Mucosa of stomach (tissue), 1 donor: ENCODE measurements at regions not wholly inside any gene's neighbourhood (a gene's known extent, or its start where the extent isn't known, plus 50 kb on each side); places are given as distances from the start of the nearest gene placed in this dataset.
"Not testable (repeated sequence)": the region's sequence is repeated elsewhere in the genome, so short reads cannot be mapped to it uniquely, and the experiment has no call there.

Experiments
- H3K27me3 ChIP-seq: one replicate; pipeline ENCODE4 v1.7.0; 2013; ENCODE audit warnings: mild to moderate bottlenecking, low read length; ENCODE audit not compliant: control insufficient read depth, insufficient read depth
- H3K36me3 ChIP-seq: one replicate; pipeline ENCODE4 v1.7.0; 2013; ENCODE audit warnings: low read length; ENCODE audit not compliant: control insufficient read depth, insufficient read depth
- H3K4me1 ChIP-seq: one replicate; pipeline ENCODE4 v1.7.0; 2013; ENCODE audit warnings: mild to moderate bottlenecking, low read length; ENCODE audit not compliant: control insufficient read depth, insufficient read depth
- H3K4me3 ChIP-seq: one replicate; pipeline ENCODE4 v1.7.0; 2013; ENCODE audit warnings: low read length
- H3K9ac ChIP-seq: one replicate; pipeline ENCODE4 v1.7.0; 2013; ENCODE audit warnings: mild to moderate bottlenecking, low read length, moderate library complexity
- H3K9me3 ChIP-seq: one replicate; pipeline ENCODE4 v1.7.0; 2013; ENCODE audit warnings: mild to moderate bottlenecking, low read length, moderate library complexity; ENCODE audit not compliant: control insufficient read depth
- donor health status: Pancreatic carcinoma.

DNA sequence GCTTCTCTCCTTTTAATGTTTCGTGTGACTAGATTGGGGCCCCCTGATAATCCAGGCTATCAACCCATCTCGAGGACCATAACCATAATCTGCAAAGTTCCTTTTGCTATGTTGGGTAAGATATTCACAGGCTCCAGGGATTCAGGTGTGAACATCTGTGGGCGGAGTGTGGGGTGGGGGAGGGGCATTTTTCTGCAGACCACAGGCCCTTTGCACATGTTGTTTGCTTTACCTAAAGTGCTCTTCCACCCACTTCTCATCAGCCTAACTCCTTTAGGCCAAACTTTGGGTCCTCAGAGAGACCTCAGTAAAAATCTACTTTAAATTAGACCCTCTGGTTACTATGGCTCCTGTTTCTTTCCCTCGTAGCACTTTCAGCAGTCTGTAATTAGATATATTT is 284.4 kb downstream of the WDR11 start:
- H3K9ac ChIP-seq = no peak overlapping the region
- H3K27me3 ChIP-seq = no peaks in the 10 kb centered on the region

DNA sequence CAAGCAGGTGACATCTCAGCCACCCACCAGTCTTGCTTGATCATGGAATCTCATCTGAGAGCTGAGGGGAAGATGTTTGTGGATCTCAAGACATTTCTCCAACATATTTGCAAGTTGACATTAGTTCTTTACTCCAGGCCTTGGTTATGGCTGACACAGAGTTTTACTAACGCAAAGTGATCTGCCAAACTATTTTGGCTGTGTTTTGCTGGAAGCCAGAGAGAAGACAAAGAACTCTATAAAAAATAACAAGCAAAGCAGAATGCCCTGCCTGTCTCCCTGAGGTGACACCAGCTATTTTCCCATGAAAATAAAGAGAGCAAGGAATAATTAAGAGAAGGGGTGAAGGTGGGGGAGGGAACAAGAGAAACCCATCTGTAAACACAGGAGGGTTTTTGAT is 286.4 kb downstream of the WDR11 start:
- Histone ChIP-seq H3K27me3 (no peaks in the 10 kb centered on the region), H3K4me3 (no peak overlapping the region), H3K9me3 (no peaks in the 10 kb centered on the region), H3K9ac (no peak overlapping the region), H3K36me3 (no peaks in the 10 kb centered on the region), H3K4me1 (no peaks in the 10 kb centered on the region)

More for the DNA sequence above, 284.4 kb downstream of the WDR11 start:
- H3K36me3 ChIP-seq = no peaks in the 10 kb centered on the region
- H3K4me1 ChIP-seq = no peaks in the 10 kb centered on the region
- no peak overlapping the region for H3K4me3 ChIP-seq
- no peaks in the 10 kb centered on the region for H3K9me3 ChIP-seq

DNA sequence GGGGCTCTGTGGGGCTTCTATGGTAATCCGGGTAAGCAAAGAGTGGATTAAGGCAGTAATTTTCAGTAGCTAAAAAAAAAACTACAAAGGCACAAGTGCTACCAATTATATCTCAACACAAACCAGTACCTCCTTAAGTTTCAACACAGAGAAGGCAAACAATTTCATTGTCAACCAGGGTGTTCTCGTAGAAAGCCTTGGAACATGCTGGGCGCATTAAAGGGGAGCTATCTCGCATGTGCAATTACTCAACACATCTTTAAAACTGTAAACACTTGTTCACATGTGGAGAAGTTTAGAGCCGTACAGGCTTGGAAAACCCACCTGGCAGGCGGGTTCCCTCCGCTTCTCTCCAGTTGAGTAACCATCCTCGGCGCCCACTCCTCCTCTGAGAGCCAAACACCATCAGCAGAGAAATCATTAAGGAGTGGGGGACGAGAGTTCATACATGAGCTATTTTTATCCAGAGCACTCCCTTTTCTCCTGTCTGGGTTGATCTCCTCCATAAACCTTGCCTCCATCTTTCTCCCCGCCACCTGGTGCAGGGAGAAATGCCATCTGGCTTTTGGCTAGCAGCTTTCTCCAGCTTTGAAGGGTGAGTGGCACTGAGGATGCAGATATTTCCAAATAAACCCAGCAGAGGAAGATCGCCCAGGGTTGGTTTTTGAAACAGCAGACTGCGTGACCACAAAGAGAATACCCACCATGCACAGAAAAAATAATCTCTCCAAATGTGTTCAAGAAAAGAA is 287.1 kb downstream of the WDR11 start:
- no peaks in the 10 kb centered on the region for H3K9me3 ChIP-seq
- H3K9ac ChIP-seq = no peak overlapping the region
- no peaks in the 10 kb centered on the region for H3K27me3 ChIP-seq
- H3K4me1 ChIP-seq = no peaks in the 10 kb centered on the region
- no peak overlapping the region for H3K4me3 ChIP-seq
- H3K36me3 ChIP-seq = no peaks in the 10 kb centered on the region

DNA sequence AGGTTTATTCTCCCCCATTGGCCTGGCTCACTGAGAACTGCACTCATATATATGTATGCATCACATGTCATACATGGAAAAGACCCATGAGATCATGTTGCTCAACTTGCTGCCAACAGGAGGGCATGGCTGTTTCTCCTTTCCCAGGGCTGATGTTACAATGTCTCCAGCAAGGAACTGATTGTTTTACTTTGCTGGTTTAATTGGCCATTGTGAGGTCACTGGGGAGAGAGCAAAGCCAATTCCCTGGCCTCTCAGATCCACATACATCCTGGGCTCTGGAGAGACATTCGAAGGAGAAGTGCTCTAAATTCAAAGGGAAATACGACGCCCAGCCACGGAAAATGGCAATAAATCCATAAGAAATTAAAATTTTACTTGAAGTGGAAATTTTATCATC is 287.8 kb downstream of the WDR11 start:
- Histone ChIP-seq H3K9me3 (no peaks in the 10 kb centered on the region), H3K9ac (no peak overlapping the region), H3K4me1 (no peaks in the 10 kb centered on the region), H3K36me3 (no peaks in the 10 kb centered on the region), H3K4me3 (no peak overlapping the region), H3K27me3 (no peaks in the 10 kb centered on the region)

DNA sequence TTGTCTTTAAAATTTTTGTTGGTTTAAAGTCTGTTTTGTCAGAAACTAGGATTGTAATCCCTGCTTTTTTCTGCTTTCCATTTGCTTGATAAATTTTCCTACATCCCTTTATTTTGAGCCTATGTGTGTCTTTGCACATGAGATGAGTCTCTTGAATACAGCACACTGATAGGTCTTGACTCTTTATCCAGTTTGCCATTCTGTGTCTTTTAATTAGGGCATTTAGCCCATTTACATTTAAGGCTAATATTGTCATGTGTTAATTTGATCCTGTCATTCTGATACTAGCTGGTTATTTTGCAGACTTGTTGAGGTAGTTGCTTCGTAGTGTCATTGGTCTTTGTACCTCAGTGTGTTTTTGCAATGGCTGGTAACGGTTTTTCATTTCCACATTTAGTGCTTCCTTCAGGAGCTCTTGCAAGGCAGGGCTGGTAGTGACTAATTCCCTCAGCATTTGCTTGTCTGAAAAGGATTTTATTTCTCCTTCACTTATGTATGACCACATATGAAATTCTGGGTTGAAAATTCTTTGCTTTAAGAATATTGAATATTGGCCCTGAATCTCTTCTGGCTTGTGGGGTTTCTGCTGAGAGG is 294.7 kb downstream of the WDR11 start:
- not testable (repeated sequence) for H3K36me3 ChIP-seq, H3K9ac ChIP-seq, H3K9me3 ChIP-seq, H3K4me3 ChIP-seq, H3K4me1 ChIP-seq, H3K27me3 ChIP-seq

DNA sequence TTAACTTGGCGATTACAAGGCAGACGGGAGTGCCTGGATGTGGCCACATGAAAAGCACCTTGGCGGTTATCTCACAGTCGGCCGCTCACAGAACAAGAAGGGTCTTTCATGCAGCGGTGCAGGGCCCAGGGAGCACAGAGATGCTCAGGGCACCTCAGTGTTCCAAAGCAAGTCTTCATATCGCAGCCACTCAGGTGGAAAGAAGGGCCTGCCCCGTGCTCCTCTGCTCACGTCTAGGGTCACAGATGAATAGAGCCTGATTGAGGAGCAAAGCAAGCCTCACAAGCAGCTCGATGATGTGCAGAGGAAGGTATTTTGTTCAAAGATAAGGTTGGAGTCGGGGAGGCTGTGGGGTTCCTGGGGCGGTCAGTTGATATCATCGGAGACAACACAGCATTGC is 297.8 kb downstream of the WDR11 start:
- H3K36me3 ChIP-seq = no peaks in the 10 kb centered on the region
- H3K9ac ChIP-seq = no peak overlapping the region
- no peaks in the 10 kb centered on the region for H3K27me3 ChIP-seq
- H3K9me3 ChIP-seq = no peaks in the 10 kb centered on the region
- no peaks in the 10 kb centered on the region for H3K4me1 ChIP-seq
- no peak overlapping the region for H3K4me3 ChIP-seq

DNA sequence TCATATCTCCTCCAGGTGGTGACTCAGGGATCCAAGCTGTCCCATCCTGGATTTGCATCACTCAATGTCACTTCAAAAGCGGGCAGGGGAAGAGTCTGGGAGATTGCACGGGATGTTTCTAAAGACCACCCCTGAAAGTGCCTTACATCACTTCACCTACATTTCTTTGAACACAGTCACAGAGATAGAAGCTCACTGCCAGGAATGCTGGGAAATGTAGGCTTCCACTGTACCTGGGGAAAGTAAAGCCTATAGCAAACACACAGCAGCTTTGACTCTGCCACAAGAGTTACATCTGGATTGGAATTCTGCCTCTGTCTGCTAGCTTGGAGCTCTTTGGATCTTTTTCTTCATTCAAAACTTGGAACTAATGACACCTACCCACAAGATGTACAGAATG is 300.9 kb downstream of the WDR11 start:
- no peak overlapping the region for H3K9ac ChIP-seq
- H3K4me3 ChIP-seq = no peak overlapping the region
- H3K9me3 ChIP-seq = no peaks in the 10 kb centered on the region
- H3K4me1 ChIP-seq = peaks cover 24% of the 10 kb centered on the region
- no peaks in the 10 kb centered on the region for H3K27me3 ChIP-seq
- H3K36me3 ChIP-seq = no peaks in the 10 kb centered on the region

DNA sequence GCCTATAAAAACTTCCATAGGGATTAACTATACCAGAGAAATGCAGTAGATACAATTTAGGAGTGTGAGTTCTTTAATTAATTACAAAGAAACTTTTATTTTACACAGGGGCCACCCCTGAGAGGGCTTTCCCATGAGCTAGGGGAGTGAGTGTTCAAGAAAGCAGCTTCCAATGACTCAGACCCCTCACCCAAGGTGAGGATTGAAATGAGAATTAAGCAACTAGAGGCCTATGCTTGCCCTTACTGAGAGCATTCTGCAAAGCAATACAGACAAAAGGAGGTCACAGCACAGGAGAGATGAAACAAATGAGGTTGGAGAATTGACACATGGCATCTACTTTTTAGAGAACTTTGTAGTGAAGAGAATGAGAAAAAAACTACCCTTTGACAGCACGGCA is 301.8 kb downstream of the WDR11 start:
- H3K4me3 ChIP-seq = no peak overlapping the region
- H3K4me1 ChIP-seq = peaks cover 26% of the 10 kb centered on the region
- no peaks in the 10 kb centered on the region for H3K9me3 ChIP-seq
- H3K27me3 ChIP-seq = no peaks in the 10 kb centered on the region
- no peaks in the 10 kb centered on the region for H3K36me3 ChIP-seq
- H3K9ac ChIP-seq = no peak overlapping the region

DNA sequence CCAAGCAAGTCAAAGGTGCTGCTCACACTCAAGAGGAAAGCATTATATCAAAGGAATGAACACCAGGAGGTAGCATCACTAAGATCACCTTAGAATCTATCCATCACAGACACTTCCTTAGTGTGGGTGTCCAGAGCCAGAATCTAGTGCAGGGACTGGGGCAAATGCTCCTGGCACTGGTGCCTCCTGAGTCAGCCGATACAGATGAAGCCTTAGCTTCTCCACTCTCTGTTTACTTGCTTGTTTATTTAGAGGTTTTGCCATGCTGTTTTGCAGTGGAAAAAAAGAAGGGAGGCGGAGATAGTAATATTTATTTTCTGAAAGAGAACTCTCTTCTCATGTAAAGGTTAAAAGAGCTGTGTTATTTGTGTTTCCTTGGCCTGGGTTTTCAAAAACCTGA is 303.1 kb downstream of the WDR11 start:
- no peaks in the 10 kb centered on the region for H3K27me3 ChIP-seq
- H3K4me1 ChIP-seq = peaks cover 32% of the 10 kb centered on the region
- H3K9me3 ChIP-seq = no peaks in the 10 kb centered on the region
- no peaks in the 10 kb centered on the region for H3K36me3 ChIP-seq
- H3K9ac ChIP-seq = no peak overlapping the region
- no peak overlapping the region for H3K4me3 ChIP-seq

DNA sequence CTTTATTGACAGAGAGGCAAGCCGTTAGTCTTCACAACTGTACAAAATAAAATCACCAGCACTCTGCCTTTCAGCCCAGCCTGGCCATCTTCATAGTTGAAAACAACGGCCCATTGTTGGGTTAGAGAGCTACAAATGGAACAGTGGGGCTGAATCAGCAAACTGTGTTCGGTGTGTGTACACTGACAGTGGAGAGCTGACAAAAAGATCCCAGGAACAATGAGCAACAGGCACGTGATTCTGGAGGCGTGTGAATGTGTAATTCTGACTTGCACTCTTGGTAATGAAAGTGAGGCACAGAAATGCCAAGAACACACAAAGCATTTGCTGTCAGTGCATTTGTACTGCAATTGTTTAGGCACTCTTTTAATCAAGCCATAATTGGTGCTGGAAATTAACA is 303.7 kb downstream of the WDR11 start:
- peaks cover 37% of the 10 kb centered on the region for H3K4me1 ChIP-seq
- no peaks in the 10 kb centered on the region for H3K36me3 ChIP-seq
- H3K27me3 ChIP-seq = no peaks in the 10 kb centered on the region
- no peak overlapping the region for H3K4me3 ChIP-seq
- no peak overlapping the region for H3K9ac ChIP-seq
- no peaks in the 10 kb centered on the region for H3K9me3 ChIP-seq

DNA sequence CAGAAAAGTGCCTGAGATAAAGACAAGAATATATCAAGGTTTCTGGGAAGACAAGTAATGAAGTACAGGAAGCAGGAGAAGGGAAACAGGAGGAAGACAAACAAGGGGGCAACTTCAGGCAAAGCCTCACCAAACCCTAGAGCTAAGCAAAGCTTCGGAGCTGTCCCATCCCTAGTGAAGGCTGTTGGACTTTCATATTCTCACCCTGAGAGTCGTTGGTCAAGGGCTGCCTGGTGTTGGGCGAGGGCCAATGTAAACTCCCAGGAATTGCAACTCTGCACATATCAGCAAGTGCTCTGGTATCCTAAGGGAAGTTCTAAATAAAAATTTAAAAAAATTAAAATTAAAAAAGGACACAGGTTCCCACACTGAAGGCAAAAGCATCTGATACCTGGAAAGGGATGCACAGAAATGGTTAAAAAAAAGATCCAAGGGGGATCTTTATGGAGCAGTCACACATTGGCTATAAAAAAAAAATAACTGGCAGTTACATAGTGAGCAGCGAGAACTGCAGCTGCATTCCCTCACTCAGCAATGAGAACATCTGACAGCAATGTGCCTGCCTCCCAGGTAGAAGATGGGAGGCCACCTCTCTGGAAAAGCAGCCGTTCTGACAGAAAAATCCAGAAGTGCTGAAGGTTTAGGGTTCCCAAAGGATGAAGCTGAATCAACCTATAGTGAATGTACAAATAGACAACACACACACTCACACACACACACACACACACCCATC is 304.7 kb downstream of the WDR11 start:
- H3K4me3 ChIP-seq = no peak overlapping the region
- no peaks in the 10 kb centered on the region for H3K27me3 ChIP-seq
- H3K9me3 ChIP-seq = no peaks in the 10 kb centered on the region
- H3K36me3 ChIP-seq = no peaks in the 10 kb centered on the region
- no peak overlapping the region for H3K9ac ChIP-seq
- peaks cover 38% of the 10 kb centered on the region for H3K4me1 ChIP-seq

DNA sequence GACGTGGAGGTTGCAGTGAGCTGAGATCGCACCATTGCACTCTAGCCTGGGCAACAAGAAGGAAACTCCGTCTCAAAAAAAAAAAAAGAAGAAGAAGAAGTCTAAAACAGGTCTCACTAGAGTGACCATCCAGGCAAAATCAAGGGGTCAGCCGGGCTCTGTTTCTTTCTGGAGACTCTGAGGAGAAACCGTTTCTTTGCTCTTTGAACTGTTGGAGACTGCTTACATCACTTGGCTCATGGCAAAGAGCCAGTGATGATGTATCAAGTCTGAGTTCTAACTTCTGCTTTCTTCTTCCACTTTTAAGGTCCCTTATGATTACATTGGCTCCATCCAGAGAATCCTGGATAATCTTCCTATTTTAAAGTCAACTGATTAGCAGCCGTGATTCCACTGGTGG is 306.8 kb downstream of the WDR11 start:
- H3K4me3 ChIP-seq = no peak overlapping the region
- peak overlapping the region; percentile 13 for H3K9ac ChIP-seq
- no peaks in the 10 kb centered on the region for H3K9me3 ChIP-seq
- H3K4me1 ChIP-seq = peaks cover 38% of the 10 kb centered on the region
- no peaks in the 10 kb centered on the region for H3K36me3 ChIP-seq
- no peaks in the 10 kb centered on the region for H3K27me3 ChIP-seq
